Body of pancreas (tissue), 4 donors: ENCODE measurements at regions not wholly inside any gene's neighbourhood (a gene's known extent, or its start where the extent isn't known, plus 50 kb on each side); places are given as distances from the start of the nearest gene placed in this dataset.

Experiments
- POLR2A ChIP-seq, 3 donors: fragments of 450-650 bp; IDR thresholded peaks; one replicate each; pipeline ENCODE4 v1.6.1; 2016; ENCODE audit warnings: antibody characterized with exemption in 3 of 3, mild to moderate bottlenecking in 2 of 3
- TF ChIP-seq, protein P1 (sequence below), 7 experiments: fragments of 450-650 bp in 4 of 7; fragments of 200-600 bp in 3 of 7; sonication (generic) in 3 of 7; IDR thresholded peaks; one replicate each; pipeline ENCODE4 v1.5.1; 2016 to 2019; ENCODE audit warnings: antibody characterized with exemption in 7 of 7

DNA sequence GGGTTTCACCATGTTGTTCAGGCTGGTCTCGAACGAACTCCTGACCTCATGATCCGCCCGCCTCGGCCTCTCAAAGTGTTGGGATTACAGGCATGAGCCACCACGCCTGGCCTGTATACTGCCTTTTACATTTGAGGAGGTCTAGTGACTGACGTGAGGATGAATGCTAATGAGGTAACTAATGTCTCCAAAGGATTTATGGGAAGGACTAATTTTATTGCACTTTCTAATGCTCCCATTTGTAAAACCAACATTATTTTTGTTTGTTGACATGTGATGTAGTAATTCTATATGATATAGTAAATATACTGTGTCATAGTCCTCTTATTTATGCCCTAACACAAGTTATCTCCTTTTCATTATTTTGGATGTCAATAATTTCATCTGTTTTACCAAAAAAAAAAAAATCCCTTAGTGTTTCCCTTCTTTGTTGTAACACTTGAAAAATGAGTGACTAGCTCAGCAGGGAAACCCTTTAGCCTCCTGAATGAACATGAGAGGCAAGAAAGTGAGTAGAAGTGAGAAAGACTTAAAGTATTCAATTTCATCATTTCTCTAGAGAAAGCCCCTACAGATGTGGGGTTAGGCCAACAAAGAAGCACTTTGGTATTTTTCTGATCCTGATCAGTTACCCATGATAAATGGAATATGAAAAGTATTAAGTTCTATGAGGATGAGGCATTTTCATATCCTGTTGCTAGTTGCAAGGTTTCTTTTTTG lies 596.9 kb upstream of the PCDH15 start:
- TF ChIP-seq, protein P1, sequence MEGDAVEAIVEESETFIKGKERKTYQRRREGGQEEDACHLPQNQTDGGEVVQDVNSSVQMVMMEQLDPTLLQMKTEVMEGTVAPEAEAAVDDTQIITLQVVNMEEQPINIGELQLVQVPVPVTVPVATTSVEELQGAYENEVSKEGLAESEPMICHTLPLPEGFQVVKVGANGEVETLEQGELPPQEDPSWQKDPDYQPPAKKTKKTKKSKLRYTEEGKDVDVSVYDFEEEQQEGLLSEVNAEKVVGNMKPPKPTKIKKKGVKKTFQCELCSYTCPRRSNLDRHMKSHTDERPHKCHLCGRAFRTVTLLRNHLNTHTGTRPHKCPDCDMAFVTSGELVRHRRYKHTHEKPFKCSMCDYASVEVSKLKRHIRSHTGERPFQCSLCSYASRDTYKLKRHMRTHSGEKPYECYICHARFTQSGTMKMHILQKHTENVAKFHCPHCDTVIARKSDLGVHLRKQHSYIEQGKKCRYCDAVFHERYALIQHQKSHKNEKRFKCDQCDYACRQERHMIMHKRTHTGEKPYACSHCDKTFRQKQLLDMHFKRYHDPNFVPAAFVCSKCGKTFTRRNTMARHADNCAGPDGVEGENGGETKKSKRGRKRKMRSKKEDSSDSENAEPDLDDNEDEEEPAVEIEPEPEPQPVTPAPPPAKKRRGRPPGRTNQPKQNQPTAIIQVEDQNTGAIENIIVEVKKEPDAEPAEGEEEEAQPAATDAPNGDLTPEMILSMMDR (IDR thresholded peaks at IDR 0.05), result no peak
- no peak for TF ChIP-seq POLR2A (IDR thresholded peaks at IDR 0.05)
